ENCODE measurements at regions not wholly inside any gene's neighbourhood (a gene's known extent, or its start where the extent isn't known, plus 50 kb on each side); places are given as distances from the start of the nearest gene placed in this dataset.

GRCh38 chr7:41053820-41054219 lies 649.1 kb downstream of the INHBA start:
- no peak overlapping the region for H3K4me2 ChIP-seq (ENCODE audit: low read depth, low read length, poor library complexity, severe bottlenecking)

GRCh38 chr7:41052736-41053135 lies 650.2 kb downstream of the INHBA start:
- Histone ChIP-seq H3K4me3 (ENCODE audit: low read length, poor library complexity, severe bottlenecking) (no peak overlapping the region), H2AFZ (ENCODE audit: low read length) (no peak overlapping the region), H3K79me2 (ENCODE audit: insufficient read depth, low read length) (no peaks in the 10 kb centered on the region), H3K4me1 (ENCODE audit: insufficient read depth, low read length, poor library complexity, severe bottlenecking) (no peaks in the 10 kb centered on the region), H3K36me3 (ENCODE audit: insufficient read depth, low read length) (no peaks in the 10 kb centered on the region), H3F3A (ENCODE audit: low read depth) (no peaks in the 10 kb centered on the region), H3K9me2 (replicated peaks; ENCODE audit: low read depth, low read length) (no peaks in the 10 kb centered on the region; the same call in 1 of the 2 replicates), H4K20me1 (ENCODE audit: insufficient read depth, low read length, poor library complexity, severe bottlenecking) (no peaks in the 10 kb centered on the region), H3K4me2 (ENCODE audit: low read depth, low read length, poor library complexity, severe bottlenecking) (no peak overlapping the region), H3K9me3 (ENCODE audit: insufficient read depth, low read depth, low read length) (no peaks in the 10 kb centered on the region), H3K27me3 (ENCODE audit: insufficient read depth, low read length, poor library complexity, severe bottlenecking) (no peaks in the 10 kb centered on the region), H3K9ac (ENCODE audit: low read depth, low read length, poor library complexity, severe bottlenecking) (no peak overlapping the region)
- TF ChIP-seq CTCF (conservative IDR thresholded peaks at IDR 0.05; ENCODE audit: low read length): no peak

More at GRCh38 chr7:41053820-41054219, 649.1 kb downstream of the INHBA start:
- Histone ChIP-seq H3K9ac (ENCODE audit: low read depth, low read length, poor library complexity, severe bottlenecking) (no peak overlapping the region), H3K9me2 (replicated peaks; ENCODE audit: low read depth, low read length) (no peaks in the 10 kb centered on the region; the same call in 1 of the 2 replicates), H2AFZ (ENCODE audit: low read length) (no peak overlapping the region), H3K9me3 (ENCODE audit: insufficient read depth, low read depth, low read length) (no peaks in the 10 kb centered on the region), H3K4me3 (ENCODE audit: low read length, poor library complexity, severe bottlenecking) (no peak overlapping the region), H3K27me3 (ENCODE audit: insufficient read depth, low read length, poor library complexity, severe bottlenecking) (no peaks in the 10 kb centered on the region), H3F3A (ENCODE audit: low read depth) (no peaks in the 10 kb centered on the region), H3K4me1 (ENCODE audit: insufficient read depth, low read length, poor library complexity, severe bottlenecking) (no peaks in the 10 kb centered on the region), H3K36me3 (ENCODE audit: insufficient read depth, low read length) (no peaks in the 10 kb centered on the region), H4K20me1 (ENCODE audit: insufficient read depth, low read length, poor library complexity, severe bottlenecking) (no peaks in the 10 kb centered on the region), H3K79me2 (ENCODE audit: insufficient read depth, low read length) (no peaks in the 10 kb centered on the region)
- TF ChIP-seq EZH2phosphoT487 (IDR thresholded peaks at IDR 0.05; ENCODE audit: borderline replicate concordance) (no peak), CTCF (conservative IDR thresholded peaks at IDR 0.05; ENCODE audit: low read length) (no peak)

GRCh38 chr7:41052201-41052600 lies 650.7 kb downstream of the INHBA start:
- H3F3A ChIP-seq (ENCODE audit: low read depth): no peaks in the 10 kb centered on the region
- H3K4me2 ChIP-seq (ENCODE audit: low read depth, low read length, poor library complexity, severe bottlenecking): no peak overlapping the region
- no peaks in the 10 kb centered on the region for H3K27me3 ChIP-seq (ENCODE audit: insufficient read depth, low read length, poor library complexity, severe bottlenecking)
- no peaks in the 10 kb centered on the region; the same call in 1 of the 2 replicates for H3K9me2 ChIP-seq (replicated peaks; ENCODE audit: low read depth, low read length)
- no peak overlapping the region for H3K4me3 ChIP-seq (ENCODE audit: low read length, poor library complexity, severe bottlenecking)
- H3K9ac ChIP-seq (ENCODE audit: low read depth, low read length, poor library complexity, severe bottlenecking): no peak overlapping the region
- no peaks in the 10 kb centered on the region for H3K4me1 ChIP-seq (ENCODE audit: insufficient read depth, low read length, poor library complexity, severe bottlenecking)
- no peaks in the 10 kb centered on the region for H4K20me1 ChIP-seq (ENCODE audit: insufficient read depth, low read length, poor library complexity, severe bottlenecking)
- H3K36me3 ChIP-seq (ENCODE audit: insufficient read depth, low read length): no peaks in the 10 kb centered on the region
- TF ChIP-seq EZH2phosphoT487 (IDR thresholded peaks at IDR 0.05; ENCODE audit: borderline replicate concordance) (no peak), CTCF (conservative IDR thresholded peaks at IDR 0.05; ENCODE audit: low read length) (no peak)
- H3K79me2 ChIP-seq (ENCODE audit: insufficient read depth, low read length): no peaks in the 10 kb centered on the region
- H3K9me3 ChIP-seq (ENCODE audit: insufficient read depth, low read depth, low read length): no peaks in the 10 kb centered on the region
- H2AFZ ChIP-seq (ENCODE audit: low read length): no peak overlapping the region
